B cell (primary cell): ENCODE measurements at regions not wholly inside any gene's neighbourhood (a gene's known extent, or its start where the extent isn't known, plus 50 kb on each side); places are given as distances from the start of the nearest gene placed in this dataset.

Experiments
- ATAC-seq: fragments of 200-7000 bp; cut with Tn5 transposase; one replicate; pipeline ENCODE4 v1.10.0; 2021; ENCODE audit warnings: low read depth, mild to moderate bottlenecking, moderate number of reproducible peaks, moderate library complexity
- CTCF ChIA-PET: fragments of 350-600 bp; sonication (Branson Sonifier 250); formaldehyde crosslinking; loops from one replicate; lab custom pipeline; 2021; ENCODE audit warnings: antibody characterized with exemption, inconsistent platforms; lab: Charles Lee
- POLR2A ChIA-PET: fragments of 350-600 bp; sonication (Branson Sonifier 250); formaldehyde crosslinking; loops from one replicate; lab custom pipeline; 2021; ENCODE audit warnings: antibody characterized with exemption; lab: Charles Lee
- DNase-seq: peaks from one replicate; pipeline ENCODE4 v3.0.0; 2013
- H2AFZ ChIP-seq: 2 replicates; pipeline ENCODE4 v1.6.1; 2012; ENCODE audit warnings: mild to moderate bottlenecking, low read depth, low read length; ENCODE audit not compliant: insufficient read depth, poor library complexity, severe bottlenecking
- H3K27ac ChIP-seq, 2 donors: 1 replicate in 1 of 2; 2 replicates in 1 of 2; pipeline ENCODE4 v1.5.1; 2012 to 2013; ENCODE audit warnings: low read length in 2 of 2, mild to moderate bottlenecking in 2 of 2, moderate library complexity in 1 of 2
- H3K27me3 ChIP-seq, 4 experiments: fragments of 200-600 bp in 1 of 4; sonication (generic) in 1 of 4; replicated peaks in 1 of 4; 1 replicate in 2 of 4; 2 replicates in 2 of 4; pipeline versions ENCODE4 v1.6.1 to v1.7.0; 2013 to 2016; ENCODE audit warnings: low read length in 3 of 4, mild to moderate bottlenecking in 2 of 4, mixed read lengths in 1 of 4, moderate library complexity in 1 of 4; ENCODE audit not compliant: insufficient read depth in 4 of 4, control insufficient read depth in 3 of 4; ENCODE audit errors: control extremely low read depth in 1 of 4
- H3K36me3 ChIP-seq, 2 experiments: replicated peaks in 1 of 2; 1 replicate in 1 of 2; 2 replicates in 1 of 2; pipeline versions ENCODE4 v1.6.1 to v1.7.1; 2013; ENCODE audit warnings: low read length in 1 of 2; ENCODE audit not compliant: insufficient read depth in 2 of 2, control insufficient read depth in 1 of 2; ENCODE audit errors: control extremely low read depth in 1 of 2, extremely low read depth in 1 of 2
- H3K4me1 ChIP-seq, 2 donors: fragments of 200-600 bp in 1 of 2; sonication (generic) in 1 of 2; 1 replicate in 1 of 2; 2 replicates in 1 of 2; pipeline versions ENCODE4 v1.5.1 to v1.6.1; 2013 to 2017; ENCODE audit warnings: low read length in 2 of 2; ENCODE audit not compliant: control insufficient read depth in 2 of 2, insufficient read depth in 2 of 2
- H3K4me2 ChIP-seq: replicated peaks from 2 replicates; pipeline ENCODE3; 2012; ENCODE audit warnings: mild to moderate bottlenecking, low read depth, low read length; ENCODE audit not compliant: poor library complexity, severe bottlenecking
- H3K4me3 ChIP-seq, 5 experiments: fragments of 200-600 bp in 1 of 5; sonication (generic) in 1 of 5; 1 replicate in 3 of 5; 2 replicates in 2 of 5; pipeline versions ENCODE4 v1.5.1 to v1.7.0; 2011 to 2016; ENCODE audit warnings: low read length in 4 of 5, mild to moderate bottlenecking in 4 of 5, low read depth in 2 of 5, control low read depth in 1 of 5, moderate library complexity in 1 of 5; ENCODE audit not compliant: insufficient read depth in 1 of 5; ENCODE audit errors: control extremely low read depth in 1 of 5, extremely low read depth in 1 of 5
- H3K79me2 ChIP-seq: fragments of 200-600 bp; sonication (generic); one replicate; pipeline ENCODE4 v1.6.0; 2016; ENCODE audit warnings: low read length; ENCODE audit not compliant: control insufficient read depth, insufficient read depth
- H3K9ac ChIP-seq: fragments of 200-600 bp; sonication (generic); 2 replicates; pipeline ENCODE4 v1.6.1; 2017; ENCODE audit warnings: mild to moderate bottlenecking, low read length, moderate library complexity
- H3K9me3 ChIP-seq, 3 donors: one replicate each; pipeline versions ENCODE4 v1.6.1 to v1.7.1; 2013; ENCODE audit warnings: low read length in 2 of 3; ENCODE audit not compliant: control insufficient read depth in 2 of 3, insufficient read depth in 1 of 3; ENCODE audit errors: control extremely low read depth in 1 of 3
- H4K20me1 ChIP-seq: 2 replicates; pipeline ENCODE4 v1.6.0; 2012; ENCODE audit warnings: mild to moderate bottlenecking, low read length; ENCODE audit not compliant: insufficient read depth, control insufficient read depth, poor library complexity, severe bottlenecking
- H3K27ac Mint-ChIP-seq: one replicate; pipeline ENCODE4 v1.8.0; 2021; ENCODE audit warnings: mixed read lengths
- H3K27me3 Mint-ChIP-seq: one replicate; pipeline ENCODE4 v1.8.0; 2021; ENCODE audit warnings: mixed read lengths
- H3K4me1 Mint-ChIP-seq: one replicate; pipeline ENCODE4 v1.8.0; 2021; ENCODE audit warnings: mixed read lengths
- H3K4me3 Mint-ChIP-seq: one replicate; pipeline ENCODE4 v1.8.0; 2021; ENCODE audit warnings: mixed read lengths
- H3K9me3 Mint-ChIP-seq: one replicate; pipeline ENCODE4 v1.8.0; 2022; ENCODE audit warnings: mixed read lengths; ENCODE audit not compliant: insufficient read depth
- EZH2 ChIP-seq: IDR thresholded peaks from 2 replicates; pipeline ENCODE4 v1.6.1; 2012; ENCODE audit warnings: borderline replicate concordance, low read depth, mild to moderate bottlenecking, moderate library complexity, low read length; ENCODE audit not compliant: insufficient read depth, poor library complexity, severe bottlenecking
- WGBS: methylation state at CpG from one replicate; pipeline ENCODE4 v1.1.5; 2013; ENCODE audit warnings: missing lambda C conversion rate; ENCODE audit not compliant: insufficient coverage; 5-methylcytosine and 5-hydroxymethylcytosine counted together
- intact Hi-C: fragments of 100-400 bp; cut with micrococcal nuclease; formaldehyde crosslinking; loops from one replicate; pipeline ENCODE4 v1.10.0; 2022
- TF ChIP-seq, protein P1 (sequence below): fragments of 200-600 bp; IDR thresholded peaks from one replicate; pipeline ENCODE4 v1.8.0; 2022; ENCODE audit warnings: antibody characterized with exemption, mild to moderate bottlenecking

DNA sequence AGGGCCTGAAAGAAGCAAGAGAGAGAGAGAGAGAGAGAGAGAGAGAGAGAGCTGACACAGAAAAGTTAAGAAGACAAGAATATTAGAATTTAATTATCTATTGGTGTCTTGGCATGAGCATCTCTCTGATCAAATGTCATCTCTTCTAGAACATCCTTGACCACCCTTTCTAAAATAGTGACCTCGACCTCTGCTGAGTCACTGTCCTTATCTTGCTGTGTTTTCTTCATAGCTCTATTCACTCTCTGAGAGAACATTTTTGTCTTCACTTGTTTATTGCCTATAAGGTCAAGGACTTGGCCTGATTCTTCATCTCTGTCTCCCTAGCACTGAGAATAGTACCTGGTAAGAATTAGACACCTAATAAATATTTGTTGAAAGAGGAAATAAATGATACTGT is 383.8 kb upstream of the RPS23 start:
- ChIA-PET CTCF (no interaction called here), POLR2A (no interaction called here)
- Histone ChIP-seq H3K4me2 (no peak overlapping the region), H3K9me3 (peaks cover 0 to 2% (median 0%) of the 10 kb centered on the region in 3 donors), H4K20me1 (no peaks in the 10 kb centered on the region), H3K4me1 (no peaks in the 10 kb centered on the region), H3K4me3 (no peak overlapping the region), H3K27ac (no peak overlapping the region), H3K36me3 (no peaks in the 10 kb centered on the region), H3K27me3 (no peaks in the 10 kb centered on the region), H2AFZ (no peak overlapping the region), H3K9ac (no peak overlapping the region), H3K79me2 (no peaks in the 10 kb centered on the region)
- no peaks in the 10 kb centered on the region for H3K9me3 Mint-ChIP-seq
- no peak for TF ChIP-seq EZH2
- TF ChIP-seq, protein P1, sequence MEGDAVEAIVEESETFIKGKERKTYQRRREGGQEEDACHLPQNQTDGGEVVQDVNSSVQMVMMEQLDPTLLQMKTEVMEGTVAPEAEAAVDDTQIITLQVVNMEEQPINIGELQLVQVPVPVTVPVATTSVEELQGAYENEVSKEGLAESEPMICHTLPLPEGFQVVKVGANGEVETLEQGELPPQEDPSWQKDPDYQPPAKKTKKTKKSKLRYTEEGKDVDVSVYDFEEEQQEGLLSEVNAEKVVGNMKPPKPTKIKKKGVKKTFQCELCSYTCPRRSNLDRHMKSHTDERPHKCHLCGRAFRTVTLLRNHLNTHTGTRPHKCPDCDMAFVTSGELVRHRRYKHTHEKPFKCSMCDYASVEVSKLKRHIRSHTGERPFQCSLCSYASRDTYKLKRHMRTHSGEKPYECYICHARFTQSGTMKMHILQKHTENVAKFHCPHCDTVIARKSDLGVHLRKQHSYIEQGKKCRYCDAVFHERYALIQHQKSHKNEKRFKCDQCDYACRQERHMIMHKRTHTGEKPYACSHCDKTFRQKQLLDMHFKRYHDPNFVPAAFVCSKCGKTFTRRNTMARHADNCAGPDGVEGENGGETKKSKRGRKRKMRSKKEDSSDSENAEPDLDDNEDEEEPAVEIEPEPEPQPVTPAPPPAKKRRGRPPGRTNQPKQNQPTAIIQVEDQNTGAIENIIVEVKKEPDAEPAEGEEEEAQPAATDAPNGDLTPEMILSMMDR: no peak
- no peaks in the 10 kb centered on the region for H3K4me1 Mint-ChIP-seq
- DNase-seq (no peak), ATAC-seq (no peak)
- no peaks in the 10 kb centered on the region for H3K27me3 Mint-ChIP-seq
- intact Hi-C loops: no loop called here
- WGBS: no CpG with 5 or more reads among the region's 1 CpG
- H3K27ac Mint-ChIP-seq: no peak overlapping the region
- H3K4me3 Mint-ChIP-seq: no peak overlapping the region

DNA sequence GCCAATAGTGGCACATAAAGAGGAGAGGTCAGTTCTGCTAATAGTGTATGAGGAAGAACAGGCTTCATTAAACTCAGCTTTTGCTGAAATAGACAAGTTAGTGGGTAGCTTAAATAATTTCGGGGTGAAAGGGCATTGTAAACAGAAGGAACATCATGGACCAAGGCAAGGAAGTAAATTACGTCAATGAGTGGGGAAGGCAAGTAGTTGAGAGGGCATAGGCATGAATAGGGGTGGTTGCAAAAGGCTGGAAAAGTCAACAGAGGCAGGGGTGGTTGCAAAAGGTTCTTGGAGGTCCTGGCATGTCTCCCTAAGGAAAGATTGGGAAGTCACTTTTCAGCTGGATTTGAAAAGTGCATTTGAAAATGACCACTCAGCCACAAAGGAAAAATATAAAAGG is 383.3 kb upstream of the RPS23 start:
- Histone ChIP-seq H3K36me3 (no peaks in the 10 kb centered on the region), H3K27me3 (no peaks in the 10 kb centered on the region), H3K9me3 (peaks cover 0 to 2% (median 0%) of the 10 kb centered on the region in 3 donors), H3K4me1 (no peaks in the 10 kb centered on the region), H3K4me3 (no peak overlapping the region), H4K20me1 (no peaks in the 10 kb centered on the region), H2AFZ (no peak overlapping the region), H3K9ac (no peak overlapping the region), H3K79me2 (no peaks in the 10 kb centered on the region), H3K27ac (no peak overlapping the region), H3K4me2 (no peak overlapping the region)
- Mint-ChIP-seq H3K27ac (no peak overlapping the region), H3K4me3 (no peak overlapping the region), H3K9me3 (no peaks in the 10 kb centered on the region), H3K4me1 (no peaks in the 10 kb centered on the region), H3K27me3 (no peaks in the 10 kb centered on the region)
- ChIA-PET POLR2A (no interaction called here), CTCF (no interaction called here)
- DNase-seq (no peak), ATAC-seq (no peak)
- WGBS: 83% methylated on average over 2 of the region's 2 CpGs
- TF ChIP-seq, protein P1: no peak
- no peak for TF ChIP-seq EZH2
- intact Hi-C loops: no loop called here
